Hepatocyte (in vitro differentiated cells): ENCODE measurements at regions not wholly inside any gene's neighbourhood (a gene's known extent, or its start where the extent isn't known, plus 50 kb on each side); places are given as distances from the start of the nearest gene placed in this dataset.
A peak's percentile ranks its signal among the peaks of the same experiment; 100 is the strongest.

ENCODE experiments used
- DNase-seq: peaks from one replicate; pipeline ENCODE4 v3.0.0-alpha.2; 2016; ENCODE audit warnings: low spot score
- H2AFZ ChIP-seq: fragments of 200-600 bp; sonication (generic); 2 replicates; pipeline ENCODE4 v1.6.0; 2016; ENCODE audit warnings: antibody characterized with exemption, mild to moderate bottlenecking
- H3K27ac ChIP-seq: fragments of 200-600 bp; sonication (generic); 2 replicates; pipeline ENCODE4 v1.5.1; 2016; ENCODE audit warnings: mild to moderate bottlenecking
- H3K27me3 ChIP-seq: fragments of 200-600 bp; sonication (generic); 2 replicates; pipeline ENCODE4 v1.6.1; 2016
- H3K36me3 ChIP-seq: fragments of 200-600 bp; sonication (generic); replicated peaks from 2 replicates; pipeline ENCODE4 v1.5.1; 2016; ENCODE audit warnings: low read depth; ENCODE audit not compliant: insufficient read depth
- H3K4me1 ChIP-seq: fragments of 200-600 bp; sonication (generic); 2 replicates; pipeline ENCODE4 v1.5.1; 2016; ENCODE audit warnings: mild to moderate bottlenecking, moderate library complexity; ENCODE audit not compliant: insufficient read depth
- H3K4me2 ChIP-seq: fragments of 200-600 bp; sonication (generic); 2 replicates; pipeline ENCODE4 v1.6.0; 2016
- H3K4me3 ChIP-seq: fragments of 200-600 bp; sonication (generic); 2 replicates; pipeline ENCODE4 v1.5.1; 2016; ENCODE audit warnings: mild to moderate bottlenecking
- H3K79me2 ChIP-seq: fragments of 200-600 bp; sonication (generic); 2 replicates; pipeline ENCODE4 v1.6.0; 2017; ENCODE audit warnings: mild to moderate bottlenecking
- H3K9me2 ChIP-seq: fragments of 200-600 bp; sonication (generic); replicated peaks from 2 replicates; pipeline ENCODE4 v1.6.0; 2017; ENCODE audit warnings: mild to moderate bottlenecking; ENCODE audit not compliant: insufficient read depth
- H3K9me3 ChIP-seq: fragments of 200-600 bp; sonication (generic); 2 replicates; pipeline ENCODE4 v1.5.1; 2016; ENCODE audit warnings: low read depth, mild to moderate bottlenecking
- H4K20me1 ChIP-seq: fragments of 200-600 bp; sonication (generic); 2 replicates; pipeline ENCODE4 v1.6.0; 2016; ENCODE audit warnings: mild to moderate bottlenecking; ENCODE audit not compliant: insufficient read depth, poor library complexity, severe bottlenecking
- CTCF ChIP-seq: fragments of 200-600 bp; sonication (generic); IDR thresholded peaks from 2 replicates; pipeline ENCODE4 v1.5.1; 2016; ENCODE audit warnings: antibody characterized with exemption, mild to moderate bottlenecking; ENCODE audit not compliant: poor library complexity
- EZH2 ChIP-seq: fragments of 200-600 bp; sonication (generic); IDR thresholded peaks from 2 replicates; pipeline ENCODE4 v1.6.1; 2016; ENCODE audit warnings: antibody characterized with exemption, mild to moderate bottlenecking, borderline replicate concordance
- EZH2phosphoT487 ChIP-seq: fragments of 200-600 bp; sonication (generic); IDR thresholded peaks from one replicate; pipeline ENCODE4 v1.6.1; 2018; ENCODE audit warnings: antibody characterized with exemption, mild to moderate bottlenecking, low read depth, moderate library complexity; ENCODE audit not compliant: unreplicated experiment, severe bottlenecking
- WGBS: methylation state at CpG from one replicate; pipeline ENCODE4 v1.1.6; 2016; ENCODE audit warnings: low lambda C conversion rate; ENCODE audit errors: missing lambda C conversion rate; 5-methylcytosine and 5-hydroxymethylcytosine counted together

- Histone ChIP-seq H3K27me3 (no peaks in the 10 kb centered on the region), H3K79me2 (no peaks in the 10 kb centered on the region), H3K4me2 (no peak overlapping the region), H3K4me3 (no peak overlapping the region), H3K27ac (no peak overlapping the region), H3K9me2 (no peaks in the 10 kb centered on the region), H4K20me1 (no peaks in the 10 kb centered on the region), H3K4me1 (no peaks in the 10 kb centered on the region), H3K9me3 (no peaks in the 10 kb centered on the region), H3K36me3 (no peaks in the 10 kb centered on the region), H2AFZ (no peak overlapping the region)
- no peak for DNase-seq
- 71% methylated on average over 2 of the region's 2 CpGs for WGBS
- TF ChIP-seq CTCF = no peak
- no peak for TF ChIP-seq EZH2phosphoT487
- TF ChIP-seq EZH2 = no peak
Measured at GRCh38 chr2:223260681-223261080, 208.7 kb downstream of the KCNE4 start.

- no peak overlapping the region for H3K4me3 ChIP-seq
Measured at GRCh38 chr2:223262946-223263345, 211.0 kb downstream of the KCNE4 start.

GRCh38 chr2:223264541-223265193, 212.7 kb downstream of the KCNE4 start:
- H3K79me2 ChIP-seq = no peaks in the 10 kb centered on the region
- no peaks in the 10 kb centered on the region for H3K9me2 ChIP-seq
- H3K4me2 ChIP-seq = no peak overlapping the region
- H3K9me3 ChIP-seq = no peaks in the 10 kb centered on the region
- no peak for TF ChIP-seq CTCF
- no peak for TF ChIP-seq EZH2
- TF ChIP-seq EZH2phosphoT487 = no peak
- H3K27ac ChIP-seq = no peak overlapping the region
- H3K4me1 ChIP-seq = no peaks in the 10 kb centered on the region
- WGBS = 72% methylated on average over 2 of the region's 2 CpGs
- no peak overlapping the region for H3K4me3 ChIP-seq
- H2AFZ ChIP-seq = no peak overlapping the region
- no peaks in the 10 kb centered on the region for H3K36me3 ChIP-seq
- no peaks in the 10 kb centered on the region for H4K20me1 ChIP-seq
- DNase-seq = no peak
- H3K27me3 ChIP-seq = no peaks in the 10 kb centered on the region

More at GRCh38 chr2:223262946-223263345, 211.0 kb downstream of the KCNE4 start:
- Histone ChIP-seq H3K79me2 (no peaks in the 10 kb centered on the region), H3K9me2 (no peaks in the 10 kb centered on the region), H3K4me2 (no peak overlapping the region), H3K36me3 (no peaks in the 10 kb centered on the region), H3K27ac (peak overlapping the region; percentile 74), H4K20me1 (no peaks in the 10 kb centered on the region), H3K27me3 (no peaks in the 10 kb centered on the region), H3K9me3 (no peaks in the 10 kb centered on the region), H3K4me1 (no peaks in the 10 kb centered on the region), H2AFZ (no peak overlapping the region)
- TF ChIP-seq CTCF (no peak), EZH2 (no peak), EZH2phosphoT487 (no peak)
- peak; percentile 57 for DNase-seq
- WGBS = 39% methylated on average over 6 of the region's 6 CpGs
